ENCODE measurements at regions not wholly inside any gene's neighbourhood (a gene's known extent, or its start where the extent isn't known, plus 50 kb on each side); places are given as distances from the start of the nearest gene placed in this dataset.
A peak's percentile ranks its signal among the peaks of the same experiment; 100 is the strongest.

DNA sequence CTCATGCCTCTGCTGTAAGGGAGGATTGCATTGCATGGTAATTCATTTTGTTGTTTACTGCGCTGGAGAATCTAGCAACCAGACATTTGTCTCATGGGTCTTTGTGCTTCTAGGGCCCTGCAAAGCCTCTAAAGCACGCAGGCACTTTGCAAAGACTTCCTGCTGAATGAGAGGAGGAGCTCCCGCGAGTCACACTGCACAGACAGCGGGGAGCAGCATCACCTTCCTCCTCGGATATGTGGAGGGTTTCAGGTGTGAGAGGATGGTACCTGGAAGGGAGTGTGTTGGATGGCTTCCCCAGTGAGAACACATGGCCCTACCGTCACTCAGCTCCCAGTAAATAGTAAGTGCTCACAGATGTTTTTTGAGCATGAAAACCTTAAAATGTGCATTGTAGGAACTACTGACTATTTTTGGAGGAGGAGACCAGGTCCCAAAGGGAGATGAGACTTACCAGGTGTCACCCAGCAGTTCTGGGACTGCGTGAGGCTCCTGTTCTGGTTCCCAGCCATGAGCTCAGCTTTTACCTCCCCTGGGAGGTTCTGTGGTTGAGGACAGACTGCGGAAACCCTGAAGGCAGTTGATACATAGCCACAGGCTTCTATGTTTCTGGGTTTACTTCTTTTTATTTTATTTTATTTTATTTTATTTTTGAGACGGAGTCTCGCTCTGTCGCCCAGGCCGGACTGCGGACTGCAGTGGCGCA is 278.0 kb downstream of the FGF9 start:
- FAIRE-seq (peak; percentile 73), DNase-seq (ENCODE audit: insufficient read length, low spot score) (peak; percentile 22)

DNA sequence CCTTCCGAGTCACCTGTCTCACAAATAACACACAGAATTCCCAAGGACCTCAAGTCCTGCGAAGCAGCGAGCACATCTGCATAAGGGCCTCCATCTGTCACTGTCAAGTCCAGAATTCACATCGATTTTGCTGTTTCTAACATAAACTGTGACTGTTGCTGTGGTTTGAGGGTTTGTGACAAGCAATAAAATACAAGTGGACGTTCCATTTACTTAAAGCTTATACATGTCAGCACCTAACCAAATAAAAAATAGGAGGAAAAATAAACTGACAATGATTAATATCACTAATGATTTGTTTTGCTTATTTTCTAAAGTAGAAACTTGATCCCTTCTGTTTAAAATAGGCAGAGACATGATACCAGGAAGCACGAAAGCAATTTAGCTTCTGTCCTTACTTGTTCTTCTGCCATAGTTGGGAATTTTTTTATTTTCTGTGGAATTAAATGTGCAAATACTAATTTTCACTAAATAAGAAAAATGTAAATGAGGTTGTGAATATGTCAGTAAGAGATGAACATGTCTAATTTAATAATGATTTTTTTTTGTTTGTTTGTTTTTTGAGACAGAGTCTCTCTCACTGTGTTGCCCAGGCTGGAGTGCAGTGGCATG is 279.1 kb downstream of the FGF9 start:
- FAIRE-seq (no peak), DNase-seq (ENCODE audit: insufficient read length, low spot score) (no peak)

DNA sequence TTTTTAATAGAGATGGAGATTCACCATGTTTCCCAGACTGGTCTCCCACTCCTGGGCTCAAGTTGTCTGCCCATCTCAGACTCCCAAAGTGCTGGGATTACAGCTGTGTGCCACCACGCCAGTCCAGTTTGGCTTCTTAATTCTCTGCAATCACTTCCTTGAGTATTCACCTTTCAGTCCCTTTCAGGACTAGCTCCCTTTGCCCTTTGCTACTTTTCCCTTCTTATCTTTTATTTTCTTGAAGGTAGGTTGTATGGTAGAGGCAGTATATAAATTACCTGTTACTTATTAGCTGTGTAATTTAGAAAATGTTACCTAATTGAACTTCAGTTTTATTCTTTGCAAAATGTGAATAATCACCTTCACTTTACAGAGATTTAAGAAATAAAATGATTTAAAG is 285.8 kb downstream of the FGF9 start:
- DNase-seq (ENCODE audit: insufficient read length, low spot score) (no peak), FAIRE-seq (no peak)

DNA sequence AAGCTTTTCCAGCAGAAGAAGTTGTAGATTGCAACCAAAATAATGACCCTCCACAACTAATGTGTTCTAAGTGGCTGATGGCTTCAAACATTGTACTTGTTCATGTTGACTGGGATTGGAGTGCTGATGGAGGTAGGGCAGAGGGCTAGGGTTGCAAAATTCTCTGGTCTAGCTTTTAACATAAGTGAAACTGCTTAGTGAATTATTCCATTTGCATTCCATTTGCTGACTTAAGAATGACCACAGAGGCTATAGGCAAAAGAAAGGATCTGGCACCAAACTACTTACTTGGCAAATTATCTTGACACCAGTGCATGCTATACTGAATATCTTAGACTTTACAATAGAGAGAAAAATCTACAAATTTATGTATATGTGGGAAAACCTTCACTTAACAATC is 287.0 kb downstream of the FGF9 start:
- DNase-seq (ENCODE audit: insufficient read length, low spot score) (no peak), FAIRE-seq (no peak)

DNA sequence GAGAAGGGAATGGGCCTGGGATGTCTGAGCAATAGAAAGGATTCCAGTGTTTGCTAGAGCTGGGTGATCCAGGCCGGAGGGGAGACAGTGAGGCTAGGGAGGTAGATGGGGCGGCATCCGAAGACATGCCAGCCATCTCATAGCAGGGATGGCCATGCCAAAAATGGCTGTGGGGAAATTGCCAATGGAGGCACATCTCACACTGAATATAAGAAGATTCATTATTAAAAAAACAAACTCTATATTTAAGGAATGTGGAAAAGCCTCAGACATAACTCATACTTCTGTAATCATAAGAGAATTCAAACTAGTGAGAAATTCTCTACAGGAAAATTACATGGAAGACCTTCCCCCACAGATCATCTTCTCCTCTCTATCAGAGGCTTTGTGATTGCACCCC is 289.2 kb downstream of the FGF9 start:
- FAIRE-seq = no peak
- DNase-seq (ENCODE audit: insufficient read length, low spot score) = no peak

DNA sequence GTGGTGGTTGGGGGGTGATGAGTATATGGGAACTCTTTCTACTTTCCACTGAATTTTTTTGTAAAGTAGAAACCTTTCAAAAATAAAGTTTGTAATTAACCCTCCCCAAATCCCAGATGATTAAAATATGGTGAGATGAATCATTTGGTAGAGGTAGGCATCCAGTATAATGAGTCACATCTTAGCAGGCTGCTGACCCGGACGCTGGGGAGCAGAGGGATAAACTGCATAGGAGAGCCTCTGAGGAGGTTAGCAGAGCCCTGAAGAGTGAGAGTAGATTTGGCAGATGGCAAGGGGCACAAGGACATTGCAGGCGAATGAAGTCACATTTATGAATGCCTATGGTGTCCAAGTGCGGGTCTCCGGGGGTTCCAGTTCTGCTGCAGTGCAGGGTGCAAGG is 293.8 kb downstream of the FGF9 start:
- no peak for FAIRE-seq

DNA sequence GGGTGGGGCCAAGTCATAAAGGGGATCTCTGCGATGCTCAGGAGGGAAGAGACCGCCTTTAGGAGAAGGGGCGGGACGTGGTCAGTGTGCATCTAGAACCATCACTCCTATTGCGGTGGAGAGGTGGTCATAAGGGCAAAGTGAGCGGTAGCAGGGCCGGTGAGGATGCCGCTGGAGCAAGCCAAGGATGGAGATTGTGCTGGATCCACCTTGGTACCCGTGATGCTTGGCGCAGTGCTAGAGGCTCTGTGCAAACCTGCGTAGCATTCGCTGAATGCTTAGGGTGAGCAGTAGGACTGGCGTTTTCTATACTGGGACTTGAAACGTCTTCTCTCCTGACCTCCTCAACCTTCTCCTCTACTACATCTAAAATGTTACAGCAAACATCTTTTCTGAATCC is 294.2 kb downstream of the FGF9 start:
- DNase-seq (ENCODE audit: insufficient read length, low spot score) = no peak
- no peak for FAIRE-seq

More for the DNA sequence above, 293.8 kb downstream of the FGF9 start:
- no peak for DNase-seq (ENCODE audit: insufficient read length, low spot score)

DNA sequence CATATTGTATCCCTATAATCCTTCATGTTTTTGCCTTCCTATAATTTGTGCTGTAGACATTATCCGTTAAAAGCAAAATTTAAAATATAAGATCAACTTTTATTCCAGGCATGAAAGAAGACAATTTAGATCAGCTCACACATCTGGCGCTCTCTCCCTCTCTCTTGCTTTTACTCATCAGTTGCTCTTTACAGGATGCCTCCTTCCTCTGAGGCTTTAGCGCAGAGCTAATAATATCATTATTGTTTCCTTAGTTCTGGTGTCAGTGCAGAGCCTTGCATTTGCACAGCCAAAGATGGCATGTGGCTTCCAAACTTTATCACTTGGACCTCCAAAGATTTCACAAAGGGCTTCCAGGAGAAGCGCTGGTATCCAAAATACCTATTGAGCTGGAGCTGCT is 295.1 kb downstream of the FGF9 start:
- DNase-seq (ENCODE audit: insufficient read length, low spot score) (no peak), FAIRE-seq (no peak)

DNA sequence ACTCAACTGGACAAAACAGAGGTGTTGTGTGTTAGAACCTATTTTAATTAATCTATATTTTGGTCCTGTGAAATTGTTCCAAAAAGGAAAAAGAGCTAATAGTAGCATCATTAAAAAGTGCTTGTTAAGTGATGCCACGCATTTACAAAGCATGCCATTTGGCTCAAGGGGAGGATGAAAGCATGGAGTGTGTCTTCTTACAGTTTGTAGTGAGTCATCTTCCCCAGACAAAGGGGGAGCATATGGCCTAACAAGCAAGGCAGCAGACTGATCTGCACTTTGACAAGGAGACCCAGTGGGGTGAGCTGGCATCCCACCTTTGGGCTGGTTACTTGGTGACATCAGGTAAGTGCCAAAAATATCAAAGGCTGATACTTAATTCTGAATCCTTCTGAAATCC is 297.0 kb downstream of the FGF9 start:
- DNase-seq (ENCODE audit: insufficient read length, low spot score) (no peak), FAIRE-seq (no peak)

DNA sequence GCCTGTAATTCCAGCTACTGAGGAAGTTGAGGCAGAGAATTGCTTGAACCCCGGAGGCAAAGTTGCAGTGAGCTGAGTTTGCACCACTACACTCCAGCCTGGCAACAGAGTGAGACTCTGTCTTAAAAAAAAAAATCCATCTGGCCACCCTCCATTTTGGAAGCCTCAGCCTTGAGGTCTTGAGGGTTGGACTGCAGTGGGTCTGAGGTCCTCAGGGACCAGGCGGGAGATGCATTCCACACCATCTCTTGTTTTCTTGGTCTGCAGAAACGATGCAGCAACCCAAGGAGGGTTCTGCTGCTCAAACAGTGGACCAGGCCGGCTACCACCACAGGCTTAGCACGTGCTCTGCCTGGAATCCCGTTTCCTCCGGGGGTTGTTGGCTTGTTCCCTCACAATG is 299.3 kb downstream of the FGF9 start:
- DNase-seq (ENCODE audit: insufficient read length, low spot score) (no peak), FAIRE-seq (no peak)

DNA sequence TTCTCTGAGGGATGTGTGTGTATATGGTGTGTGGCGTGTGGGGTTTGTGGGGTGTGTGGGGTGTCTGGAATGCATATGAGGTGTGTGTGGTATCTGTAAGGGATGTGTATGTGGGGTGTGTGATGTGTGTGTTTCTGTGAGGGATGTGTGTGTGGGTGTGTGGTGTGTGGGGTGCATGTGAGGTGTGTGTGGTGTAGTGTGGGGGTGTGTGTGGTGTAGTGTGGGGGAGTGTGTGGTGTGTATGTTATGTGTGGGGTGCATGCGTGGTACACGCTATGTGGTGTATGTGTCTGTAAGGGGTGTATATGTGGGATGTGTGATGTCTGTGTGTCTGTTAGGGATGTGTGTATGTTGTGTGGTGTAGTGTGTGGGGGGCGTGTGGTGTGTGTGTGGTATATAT is 300.0 kb downstream of the FGF9 start:
- no peak for FAIRE-seq
- no peak for DNase-seq (ENCODE audit: insufficient read length, low spot score)

DNA sequence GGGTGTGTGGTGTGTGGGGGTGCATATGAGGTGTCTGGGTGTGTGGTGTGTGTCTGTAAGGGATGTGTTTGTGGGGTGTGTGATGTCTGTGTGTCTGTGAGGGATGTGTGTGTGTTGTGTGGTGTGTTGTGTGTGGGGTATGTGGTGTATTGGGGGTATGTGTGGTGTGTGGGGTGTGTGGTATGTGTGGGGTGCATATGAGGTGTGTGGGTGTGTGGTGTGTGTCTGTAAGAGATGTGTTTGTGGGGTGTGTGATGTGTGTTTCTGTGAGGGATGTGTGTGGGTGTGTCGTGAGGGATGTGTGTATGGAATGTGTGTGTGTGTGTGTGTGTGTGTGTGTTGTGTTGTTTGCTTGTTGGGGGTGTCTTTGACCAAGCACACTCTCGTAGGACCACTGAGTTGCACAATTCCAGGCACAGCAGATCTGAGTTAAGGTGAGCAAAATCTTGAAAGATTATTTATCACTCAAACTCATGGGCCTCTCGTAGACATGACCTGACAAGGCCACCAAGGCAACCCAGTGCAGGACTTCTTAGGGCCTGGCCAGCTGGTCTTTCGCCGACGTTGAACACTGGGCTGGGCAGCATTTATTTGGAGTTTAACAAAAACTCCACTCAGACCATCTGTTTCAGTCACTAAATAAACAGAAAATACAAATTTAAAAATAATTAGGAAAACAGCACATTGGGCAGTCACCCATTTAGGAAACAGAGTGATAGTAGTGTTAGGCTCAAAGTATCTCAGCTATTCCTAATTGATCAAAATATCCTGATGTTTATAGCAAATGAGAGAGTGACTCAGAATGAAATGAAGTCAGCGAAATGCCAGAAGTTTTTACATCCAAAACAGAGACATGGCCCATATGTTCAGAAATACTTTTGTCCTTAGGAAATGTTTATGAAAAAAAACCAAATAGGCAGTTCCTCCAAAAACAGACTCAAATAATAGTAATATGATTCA is 301.1 kb downstream of the FGF9 start:
- DNase-seq (ENCODE audit: insufficient read length, low spot score) (no peak), FAIRE-seq (no peak)

DNA sequence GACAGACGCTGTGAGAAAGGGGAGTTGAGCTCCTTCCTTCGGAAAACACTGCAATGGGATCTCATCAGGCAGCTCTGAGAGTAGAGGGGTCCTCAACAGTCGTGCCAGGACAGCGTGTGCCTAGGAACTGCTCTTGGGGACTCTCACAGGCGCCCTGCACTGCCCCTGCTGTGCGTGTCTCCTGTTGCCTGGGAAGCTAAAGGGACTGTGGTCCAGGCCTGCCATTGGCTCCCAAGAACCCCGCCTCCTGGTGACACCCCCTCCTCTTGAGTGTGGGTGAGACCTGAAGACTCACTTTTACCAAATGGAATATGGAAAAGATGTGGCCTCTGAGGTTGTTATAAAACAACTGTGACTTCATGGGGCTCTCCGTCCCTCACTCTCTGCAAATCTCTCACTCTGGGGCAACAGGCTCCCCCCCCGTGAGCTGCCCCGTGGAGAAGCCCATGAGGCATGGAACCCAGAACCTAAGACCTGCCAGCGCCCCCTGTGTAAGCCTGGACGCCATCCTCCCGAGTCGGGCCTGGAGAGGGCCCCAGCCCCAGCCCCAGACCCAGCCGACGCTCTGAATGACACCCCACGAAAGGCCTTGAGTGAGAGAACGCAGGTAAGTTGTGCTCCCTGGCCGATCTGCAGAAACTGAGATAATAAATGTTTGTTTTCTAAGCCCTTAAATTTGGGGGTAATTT is 302.7 kb downstream of the FGF9 start:
- FAIRE-seq (no peak), DNase-seq (ENCODE audit: insufficient read length, low spot score) (no peak)

DNA sequence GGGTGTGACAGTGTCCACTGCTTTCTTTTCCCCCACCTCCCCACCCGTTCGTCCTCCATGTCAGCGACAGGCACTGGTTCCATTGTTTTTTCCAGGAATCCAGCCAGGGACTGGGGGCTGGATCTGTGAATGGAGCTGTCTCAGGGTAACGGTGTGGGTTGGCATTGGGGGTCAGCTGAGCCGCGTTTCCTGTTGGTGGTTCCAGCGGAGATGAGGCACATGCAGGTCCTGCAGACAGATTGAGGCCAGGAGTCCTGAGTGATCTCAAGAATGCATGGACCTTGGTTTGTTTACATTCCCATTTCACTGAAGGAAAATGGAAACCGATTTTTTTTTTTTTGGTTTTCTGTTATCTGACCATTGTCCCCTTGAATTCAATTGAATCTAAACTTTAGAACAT is 303.9 kb downstream of the FGF9 start:
- FAIRE-seq = no peak

DNA sequence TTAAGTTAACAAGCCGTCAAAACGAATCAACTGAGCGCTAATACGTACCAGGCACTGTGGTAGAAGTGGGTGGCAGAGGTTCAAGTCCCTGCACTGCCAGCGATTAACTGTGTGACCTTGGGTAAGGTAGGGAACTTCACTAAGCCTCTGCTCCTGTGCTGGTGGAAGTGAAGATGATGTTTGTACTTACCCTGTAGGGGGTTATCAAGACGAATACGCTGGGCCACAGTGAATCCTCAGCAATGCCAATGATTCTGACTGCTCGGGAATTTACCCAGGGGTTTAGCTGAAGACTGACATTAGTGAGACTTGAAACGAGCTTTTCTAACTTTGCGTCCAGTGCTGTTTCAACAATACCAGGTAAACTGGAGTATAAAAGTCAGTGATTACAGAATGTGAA is 305.3 kb downstream of the FGF9 start:
- no peak for FAIRE-seq
- no peak for DNase-seq (ENCODE audit: insufficient read length, low spot score)

More for the DNA sequence above, 303.9 kb downstream of the FGF9 start:
- no peak for DNase-seq (ENCODE audit: insufficient read length, low spot score)

DNA sequence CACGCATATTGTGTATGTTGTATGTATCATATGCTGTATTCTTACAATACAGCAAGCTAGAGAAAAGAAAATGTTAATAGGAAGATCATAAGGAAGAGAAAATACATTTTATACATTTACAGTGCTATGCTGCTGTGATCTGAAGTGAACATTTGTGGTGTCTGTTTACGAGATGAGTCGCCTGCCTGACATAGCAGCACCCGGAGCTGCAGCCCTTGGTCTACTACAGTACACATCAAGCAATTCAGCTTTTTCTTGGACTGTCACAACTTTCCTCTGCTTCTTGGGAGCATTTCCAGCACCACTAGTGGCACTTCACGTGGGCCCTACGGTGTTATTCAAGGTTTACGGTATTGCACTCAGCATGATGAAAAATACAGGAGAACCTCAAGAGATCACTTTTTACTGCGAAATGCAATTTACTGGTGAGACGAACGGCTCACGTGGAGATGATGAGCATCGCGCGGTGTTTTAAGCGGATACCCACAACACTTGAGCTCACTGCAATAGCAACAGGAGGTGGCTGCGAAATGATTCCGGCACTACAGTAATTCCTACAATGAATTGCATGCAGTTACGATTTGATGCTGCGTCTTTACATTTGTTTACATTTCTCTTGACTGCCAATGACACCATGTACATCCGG is 308.4 kb downstream of the FGF9 start:
- DNase-seq (ENCODE audit: insufficient read length, low spot score) = no peak

DNA sequence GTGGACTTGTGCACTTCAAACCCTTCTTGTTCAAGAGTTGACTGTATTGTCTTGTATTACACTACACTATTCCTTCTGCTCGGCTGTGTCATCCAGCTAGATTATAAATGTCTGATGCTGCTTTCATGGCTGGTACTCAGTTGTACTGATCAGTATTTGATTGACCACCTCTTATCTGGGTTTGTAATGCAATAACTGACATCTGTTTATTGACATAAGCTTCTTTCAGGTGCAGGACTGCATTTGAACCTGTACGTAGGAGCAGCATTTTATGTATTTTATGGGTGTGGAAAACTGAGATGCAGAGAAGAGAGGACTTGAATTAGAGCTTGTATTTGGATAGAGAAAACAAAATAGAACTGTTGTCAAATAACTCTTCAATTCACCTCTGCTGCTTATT is 309.2 kb downstream of the FGF9 start:
- FAIRE-seq (no peak), DNase-seq (ENCODE audit: insufficient read length, low spot score) (no peak)

More for the DNA sequence above, 308.4 kb downstream of the FGF9 start:
- FAIRE-seq = no peak

DNA sequence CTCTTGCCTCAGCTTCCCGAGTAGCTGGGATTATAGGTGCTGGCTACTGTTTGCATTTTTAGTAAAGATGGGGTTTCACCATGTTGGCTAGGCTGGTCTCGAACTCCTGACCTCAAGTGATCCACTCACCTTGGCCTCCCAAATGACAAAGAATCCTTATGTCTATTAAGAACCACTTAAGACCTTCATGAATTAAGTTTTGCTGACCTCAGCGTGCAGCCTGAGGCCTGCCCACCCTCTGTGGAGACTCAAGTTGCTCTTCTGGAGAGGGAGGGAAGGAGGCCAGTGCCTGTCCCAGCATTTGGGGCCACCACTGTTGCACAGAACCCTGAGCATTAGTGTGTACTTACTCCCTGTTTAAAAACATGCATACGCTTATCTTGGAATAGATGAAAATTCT is 313.3 kb downstream of the FGF9 start:
- no peak for FAIRE-seq

DNA sequence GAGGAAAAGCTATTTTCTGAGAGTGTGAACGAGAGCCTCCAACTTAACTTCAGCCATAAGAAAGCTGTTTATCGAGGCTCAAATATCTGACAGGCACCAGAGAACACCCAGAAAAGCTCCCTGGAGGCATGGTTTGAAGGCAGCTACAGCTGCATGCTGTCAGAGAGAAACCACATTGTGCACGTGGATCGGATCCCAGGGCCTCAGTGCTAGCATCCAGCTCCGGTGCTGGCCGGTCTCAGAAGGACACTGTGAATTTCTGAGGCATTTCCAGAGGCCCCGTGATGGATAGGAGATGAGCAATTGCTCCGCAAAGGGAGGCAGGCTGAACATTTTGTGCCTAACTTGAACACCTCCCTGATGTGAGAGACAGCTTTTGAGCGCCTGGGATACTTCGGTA is 315.7 kb downstream of the FGF9 start:
- FAIRE-seq (no peak), DNase-seq (ENCODE audit: insufficient read length, low spot score) (no peak)

More for the DNA sequence above, 313.3 kb downstream of the FGF9 start:
- DNase-seq (ENCODE audit: insufficient read length, low spot score) = no peak

DNA sequence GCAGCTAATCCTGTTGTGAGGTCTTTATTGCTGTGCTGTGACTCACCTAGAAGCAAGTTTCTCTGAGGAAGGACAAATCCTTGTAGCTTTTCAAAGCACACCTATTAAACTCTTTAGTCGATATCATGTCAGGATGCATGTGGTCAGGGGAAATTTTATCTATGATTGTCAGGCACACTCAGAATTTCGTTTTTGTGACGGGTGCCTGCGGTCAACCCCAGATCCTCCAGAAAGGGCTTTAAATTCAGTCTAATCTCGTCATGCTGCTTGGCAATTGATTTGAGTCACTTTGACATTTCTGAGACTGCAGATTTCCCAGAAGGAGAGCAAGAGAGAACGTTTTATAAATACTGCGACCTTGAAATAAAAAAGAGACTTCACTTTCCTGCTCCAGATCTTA is 316.9 kb downstream of the FGF9 start:
- no peak for DNase-seq (ENCODE audit: insufficient read length, low spot score)

More for the DNA sequence above, 316.9 kb downstream of the FGF9 start:
- no peak for FAIRE-seq

Measured in GM19239 (cell line).